Testis (tissue), 2 donors: ENCODE measurements at regions not wholly inside any gene's neighbourhood (a gene's known extent, or its start where the extent isn't known, plus 50 kb on each side); places are given as distances from the start of the nearest gene placed in this dataset.

Experiments
- DNase-seq: peaks from one replicate; pipeline ENCODE4 v3.0.0-alpha.2; 2019
- H3K27ac ChIP-seq, 2 donors: fragments of 200-600 bp; sonication (generic); one replicate each; pipeline ENCODE4 v1.5.1; 2019
- H3K27me3 ChIP-seq: fragments of 200-600 bp; sonication (generic); one replicate; pipeline ENCODE4 v1.5.1; 2019
- H3K36me3 ChIP-seq: fragments of 200-600 bp; sonication (generic); one replicate; pipeline ENCODE4 v1.5.1; 2017; ENCODE audit warnings: low read depth; ENCODE audit errors: missing control alignments
- H3K4me1 ChIP-seq: fragments of 200-600 bp; sonication (generic); one replicate; pipeline ENCODE4 v1.5.1; 2019
- H3K4me3 ChIP-seq, 2 donors: fragments of 200-600 bp; sonication (generic); one replicate each; pipeline ENCODE4 v1.5.1; 2017 to 2019
- H3K9me3 ChIP-seq: fragments of 200-600 bp; sonication (generic); one replicate; pipeline ENCODE4 v1.5.1; 2017
- CTCF ChIP-seq, 3 experiments: fragments of 450-650 bp in 2 of 3; fragments of 200-600 bp in 1 of 3; sonication (generic) in 1 of 3; IDR thresholded peaks; one replicate each; pipeline ENCODE4 v1.5.1; 2016 to 2019; ENCODE audit warnings: antibody characterized with exemption in 3 of 3, mild to moderate bottlenecking in 2 of 3, moderate library complexity in 1 of 3
- POLR2A ChIP-seq: fragments of 450-650 bp; IDR thresholded peaks from one replicate; pipeline ENCODE4 v1.6.1; 2017; ENCODE audit warnings: antibody characterized with exemption, mild to moderate bottlenecking, moderate library complexity
- WGBS, 2 donors: methylation state at CpG; one replicate each; pipeline ENCODE4 v1.1.5; 2018; 5-methylcytosine and 5-hydroxymethylcytosine counted together
- intact Hi-C: fragments of 100-400 bp; cut with DNase I; formaldehyde crosslinking; loops from one replicate; pipeline ENCODE4 v1.15.1; 2023; ENCODE audit warnings: low total_unique reads

DNA sequence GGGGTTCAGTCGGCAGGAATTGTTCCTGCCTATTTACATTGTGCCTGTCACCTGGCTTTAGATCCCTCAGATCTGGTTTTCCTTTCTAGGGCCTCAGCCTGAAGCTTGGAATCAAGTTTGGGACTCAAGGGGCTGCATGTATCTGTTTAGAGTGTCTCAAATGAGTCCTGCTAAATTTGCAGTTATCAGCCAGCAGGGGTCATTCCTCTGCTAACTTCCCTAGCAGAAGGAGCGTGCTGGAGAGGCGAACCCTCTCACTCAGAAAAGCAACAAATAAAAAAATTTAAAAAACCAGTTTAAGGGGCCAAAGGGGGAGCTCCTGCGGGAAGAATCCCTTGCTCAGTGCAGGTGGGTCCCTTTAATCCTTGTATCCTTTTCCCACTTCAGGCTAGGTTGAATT lies 1220.2 kb downstream of the JRKL start:
- Histone ChIP-seq H3K27me3 (no peaks in the 10 kb centered on the region), H3K4me1 (no peaks in the 10 kb centered on the region), H3K27ac (no peak overlapping the region), H3K9me3 (no peaks in the 10 kb centered on the region), H3K36me3 (no peaks in the 10 kb centered on the region), H3K4me3 (no peak overlapping the region)
- intact Hi-C loops = no loop called here
- 55 to 59% methylated on average over 4 of the region's 4 CpGs for WGBS, 2 donors
- TF ChIP-seq POLR2A (no peak), CTCF (IDR thresholded peaks at IDR 0.05) (no peak)
- no peak for DNase-seq

DNA sequence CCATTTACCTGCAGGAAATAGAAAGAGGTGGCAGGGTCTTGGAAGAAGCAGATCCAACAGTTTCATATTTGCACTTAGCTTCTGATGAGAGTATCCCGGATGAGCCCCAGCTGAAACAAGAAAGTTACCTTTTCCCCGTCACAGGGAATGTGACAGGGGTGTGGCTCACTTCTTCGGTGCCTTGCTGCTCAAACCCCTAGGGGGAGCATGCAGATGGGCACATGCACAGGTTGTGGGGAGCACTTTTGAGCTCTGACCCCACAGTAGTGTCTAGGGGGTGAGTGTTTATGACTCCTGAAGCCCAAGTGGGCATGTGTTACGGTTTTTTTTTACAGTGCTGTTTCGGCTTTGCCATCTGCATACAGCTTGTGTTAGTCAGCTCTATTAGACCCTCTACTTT lies 1221.0 kb downstream of the JRKL start:
- TF ChIP-seq POLR2A (no peak), CTCF (IDR thresholded peaks at IDR 0.05) (no peak)
- no peaks in the 10 kb centered on the region for H3K4me1 ChIP-seq
- no peak overlapping the region for H3K27ac ChIP-seq
- no peaks in the 10 kb centered on the region for H3K36me3 ChIP-seq
- H3K9me3 ChIP-seq = no peaks in the 10 kb centered on the region
- intact Hi-C loops = no loop called here
- 61 to 77% methylated on average over 4 to 5 of the region's 5 CpGs for WGBS, 2 donors
- H3K27me3 ChIP-seq = no peaks in the 10 kb centered on the region
- DNase-seq = no peak
- no peak overlapping the region for H3K4me3 ChIP-seq

DNA sequence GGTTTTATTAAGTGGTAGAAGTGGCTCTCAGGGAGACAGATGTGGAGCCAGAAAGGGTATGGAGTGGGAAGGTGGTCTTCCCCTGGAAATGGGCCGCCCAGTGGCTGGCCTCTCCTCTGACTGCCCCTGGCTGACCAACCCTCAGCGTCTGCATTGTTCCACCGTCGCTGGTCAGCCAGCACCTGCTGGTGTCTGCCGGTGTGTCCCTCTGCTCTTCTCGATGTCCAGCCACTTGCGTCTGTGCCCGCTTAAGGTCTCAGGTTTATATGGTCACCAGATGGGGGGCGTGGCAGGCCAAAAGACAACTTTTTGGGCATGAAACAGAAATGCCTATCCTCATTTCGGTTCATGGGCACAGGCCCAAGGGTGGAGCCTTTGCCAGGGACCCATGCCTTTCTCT lies 1221.5 kb downstream of the JRKL start:
- no peaks in the 10 kb centered on the region for H3K36me3 ChIP-seq
- no peak for TF ChIP-seq POLR2A
- TF ChIP-seq CTCF (IDR thresholded peaks at IDR 0.05) = no peak
- 70 to 83% methylated on average over 10 of the region's 10 CpGs for WGBS, 2 donors
- intact Hi-C loops = no loop called here
- H3K27ac ChIP-seq = no peak overlapping the region
- DNase-seq = no peak
- H3K27me3 ChIP-seq = no peaks in the 10 kb centered on the region
- no peaks in the 10 kb centered on the region for H3K4me1 ChIP-seq
- H3K4me3 ChIP-seq = no peak overlapping the region
- H3K9me3 ChIP-seq = no peaks in the 10 kb centered on the region

DNA sequence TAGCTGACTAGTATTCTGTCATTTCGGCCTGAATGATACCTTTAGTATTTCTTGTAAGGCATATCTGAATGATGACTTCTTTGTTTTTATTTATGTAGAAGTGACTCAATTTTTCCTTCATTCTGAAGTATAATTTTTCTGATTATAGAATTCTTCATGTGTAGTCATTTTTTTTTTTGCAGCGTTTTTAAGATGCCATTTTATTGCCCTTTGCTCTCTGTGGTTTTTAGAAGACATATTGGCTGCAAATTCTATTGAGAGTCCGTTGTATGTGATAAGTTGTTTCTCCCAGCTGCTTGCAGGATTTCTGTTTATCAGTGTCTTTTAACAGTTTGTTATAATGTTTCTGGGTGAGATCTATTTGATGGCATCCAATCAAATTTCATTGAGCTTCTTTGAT lies 1224.8 kb downstream of the JRKL start:
- no peaks in the 10 kb centered on the region for H3K4me1 ChIP-seq
- H3K27ac ChIP-seq = no peak overlapping the region
- no peaks in the 10 kb centered on the region for H3K9me3 ChIP-seq
- H3K36me3 ChIP-seq = no peaks in the 10 kb centered on the region
- 36 to 37% methylated on average over 3 of the region's 3 CpGs for WGBS, 2 donors
- H3K27me3 ChIP-seq = no peaks in the 10 kb centered on the region
- DNase-seq = no peak
- no peak overlapping the region for H3K4me3 ChIP-seq
- TF ChIP-seq POLR2A (no peak), CTCF (IDR thresholded peaks at IDR 0.05) (no peak)
- intact Hi-C loops = no loop called here

GRCh38 chr11:97615546-97615945 lies 1225.7 kb downstream of the JRKL start:
- no peak for DNase-seq
- H3K9me3 ChIP-seq = no peaks in the 10 kb centered on the region
- H3K27me3 ChIP-seq = no peaks in the 10 kb centered on the region
- 68 to 76% methylated on average over 4 of the region's 4 CpGs for WGBS, 2 donors
- no peaks in the 10 kb centered on the region for H3K4me1 ChIP-seq
- H3K4me3 ChIP-seq = no peak overlapping the region
- intact Hi-C loops = no loop called here
- no peak overlapping the region for H3K27ac ChIP-seq
- TF ChIP-seq POLR2A (no peak), CTCF (IDR thresholded peaks at IDR 0.05) (no peak)
- no peaks in the 10 kb centered on the region for H3K36me3 ChIP-seq
